ENCODE measurements at regions not wholly inside any gene's neighbourhood (a gene's known extent, or its start where the extent isn't known, plus 50 kb on each side); places are given as distances from the start of the nearest gene placed in this dataset.

- no peaks in the 10 kb centered on the region for H3K4me1 ChIP-seq
- H3K9me3 ChIP-seq, result no peaks in the 10 kb centered on the region
- no peak for TF ChIP-seq POLR2A (IDR thresholded peaks at IDR 0.05)
- no peak overlapping the region for H3K27ac ChIP-seq
- no peak overlapping the region for H3K4me3 ChIP-seq
- 2 to 10% methylated on average over 1 of the region's 1 CpG for WGBS, 2 donors
- intact Hi-C loops (cut with DNase I; ENCODE audit: low total_unique reads), result no loop called here
- DNase-seq, result no peak
- H3K36me3 ChIP-seq (ENCODE audit: low read depth, missing control alignments), result no peaks in the 10 kb centered on the region
- H3K27me3 ChIP-seq, result no peaks in the 10 kb centered on the region
Measured at GRCh38 chr5:29054282-29054681, 2015.9 kb upstream of the CDH9 start.

GRCh38 chr5:29051509-29051908, 2013.1 kb upstream of the CDH9 start:
- Histone ChIP-seq H3K36me3 (ENCODE audit: low read depth, missing control alignments) (no peaks in the 10 kb centered on the region), H3K27me3 (no peaks in the 10 kb centered on the region), H3K27ac (no peak overlapping the region), H3K4me1 (no peaks in the 10 kb centered on the region), H3K9me3 (no peaks in the 10 kb centered on the region), H3K4me3 (no peak overlapping the region)
- intact Hi-C loops (cut with DNase I; ENCODE audit: low total_unique reads), result no loop called here
- TF ChIP-seq POLR2A (IDR thresholded peaks at IDR 0.05) (no peak), CTCF (IDR thresholded peaks at IDR 0.05) (no peak)
- no peak for DNase-seq
- 77 to 79% methylated on average over 4 of the region's 4 CpGs for WGBS, 2 donors

- Histone ChIP-seq H3K4me1 (no peaks in the 10 kb centered on the region), H3K27me3 (no peaks in the 10 kb centered on the region), H3K27ac (no peak overlapping the region), H3K9me3 (no peaks in the 10 kb centered on the region), H3K4me3 (no peak overlapping the region), H3K36me3 (ENCODE audit: low read depth, missing control alignments) (no peaks in the 10 kb centered on the region)
- no peak for DNase-seq
- TF ChIP-seq CTCF (IDR thresholded peaks at IDR 0.05) (no peak), POLR2A (IDR thresholded peaks at IDR 0.05) (no peak)
- WGBS, 2 donors, result 46 to 83% methylated on average over 4 of the region's 4 CpGs
- intact Hi-C loops (cut with DNase I; ENCODE audit: low total_unique reads), result no loop called here
Measured at GRCh38 chr5:29042152-29042551, 2003.8 kb upstream of the CDH9 start.

GRCh38 chr5:29040404-29040803, 2002.0 kb upstream of the CDH9 start:
- no peak for DNase-seq
- H3K4me3 ChIP-seq, result no peak overlapping the region
- 83 to 95% methylated on average over 1 of the region's 1 CpG for WGBS, 2 donors
- intact Hi-C loops (cut with DNase I; ENCODE audit: low total_unique reads), result no loop called here
- no peaks in the 10 kb centered on the region for H3K4me1 ChIP-seq
- no peaks in the 10 kb centered on the region for H3K27me3 ChIP-seq
- H3K9me3 ChIP-seq, result no peaks in the 10 kb centered on the region
- TF ChIP-seq CTCF (IDR thresholded peaks at IDR 0.05) (no peak), POLR2A (IDR thresholded peaks at IDR 0.05) (no peak)
- no peaks in the 10 kb centered on the region for H3K36me3 ChIP-seq (ENCODE audit: low read depth, missing control alignments)
- H3K27ac ChIP-seq, result no peak overlapping the region

GRCh38 chr5:29039994-29040393, 2001.6 kb upstream of the CDH9 start:
- Histone ChIP-seq H3K36me3 (ENCODE audit: low read depth, missing control alignments) (no peaks in the 10 kb centered on the region), H3K27ac (no peak overlapping the region), H3K9me3 (no peaks in the 10 kb centered on the region), H3K4me3 (no peak overlapping the region), H3K4me1 (no peaks in the 10 kb centered on the region), H3K27me3 (no peaks in the 10 kb centered on the region)
- intact Hi-C loops (cut with DNase I; ENCODE audit: low total_unique reads), result no loop called here
- no peak for DNase-seq
- 77 to 79% methylated on average over 1 of the region's 1 CpG for WGBS, 2 donors
- no peak for TF ChIP-seq POLR2A (IDR thresholded peaks at IDR 0.05)

GRCh38 chr5:29037716-29038115, 1999.3 kb upstream of the CDH9 start:
- no peak for DNase-seq
- intact Hi-C loops (cut with DNase I; ENCODE audit: low total_unique reads), result no loop called here
- WGBS, 2 donors, result 71 to 91% methylated on average over 3 of the region's 3 CpGs
- Histone ChIP-seq H3K4me1 (no peaks in the 10 kb centered on the region), H3K27me3 (no peaks in the 10 kb centered on the region), H3K9me3 (no peaks in the 10 kb centered on the region), H3K4me3 (no peak overlapping the region), H3K27ac (no peak overlapping the region), H3K36me3 (ENCODE audit: low read depth, missing control alignments) (no peaks in the 10 kb centered on the region)
- TF ChIP-seq CTCF (IDR thresholded peaks at IDR 0.05), result no peak
- TF ChIP-seq POLR2A (IDR thresholded peaks at IDR 0.05), result no peak

Measured in testis (tissue), 2 donors.